HepG2 (cell line): ENCODE measurements at regions not wholly inside any gene's neighbourhood (a gene's known extent, or its start where the extent isn't known, plus 50 kb on each side); places are given as distances from the start of the nearest gene placed in this dataset.

Source experiments
- CREB1 ChIP-seq, 2 experiments: fragments of 450-650 bp in 1 of 2; IDR thresholded peaks; 2 replicates each; pipeline ENCODE4 v1.6.1; 2016 to 2017; ENCODE audit warnings: control low read depth in 1 of 2, mild to moderate bottlenecking in 1 of 2, missing compliant biosample characterization in 1 of 2, missing genetic modification characterization in 1 of 2
- ELF1 ChIP-seq: sonication (generic); formaldehyde crosslinking; IDR thresholded peaks from 2 replicates; pipeline ENCODE4 v1.4.0; 2020; ENCODE audit warnings: missing genetic modification reagents
- HOXA3 ChIP-seq: sonication (generic); formaldehyde crosslinking; IDR thresholded peaks from 2 replicates; pipeline ENCODE4 v1.5.0; 2020; ENCODE audit warnings: missing genetic modification reagents
- KMT2B ChIP-seq: IDR thresholded peaks from 2 replicates; pipeline ENCODE4 v1.6.1; 2016; ENCODE audit warnings: missing genetic modification reagents, missing compliant biosample characterization
- TF ChIP-seq, protein P1 (sequence below): IDR thresholded peaks from 2 replicates; pipeline ENCODE4 v1.6.1; 2016; ENCODE audit warnings: control low read depth

DNA sequence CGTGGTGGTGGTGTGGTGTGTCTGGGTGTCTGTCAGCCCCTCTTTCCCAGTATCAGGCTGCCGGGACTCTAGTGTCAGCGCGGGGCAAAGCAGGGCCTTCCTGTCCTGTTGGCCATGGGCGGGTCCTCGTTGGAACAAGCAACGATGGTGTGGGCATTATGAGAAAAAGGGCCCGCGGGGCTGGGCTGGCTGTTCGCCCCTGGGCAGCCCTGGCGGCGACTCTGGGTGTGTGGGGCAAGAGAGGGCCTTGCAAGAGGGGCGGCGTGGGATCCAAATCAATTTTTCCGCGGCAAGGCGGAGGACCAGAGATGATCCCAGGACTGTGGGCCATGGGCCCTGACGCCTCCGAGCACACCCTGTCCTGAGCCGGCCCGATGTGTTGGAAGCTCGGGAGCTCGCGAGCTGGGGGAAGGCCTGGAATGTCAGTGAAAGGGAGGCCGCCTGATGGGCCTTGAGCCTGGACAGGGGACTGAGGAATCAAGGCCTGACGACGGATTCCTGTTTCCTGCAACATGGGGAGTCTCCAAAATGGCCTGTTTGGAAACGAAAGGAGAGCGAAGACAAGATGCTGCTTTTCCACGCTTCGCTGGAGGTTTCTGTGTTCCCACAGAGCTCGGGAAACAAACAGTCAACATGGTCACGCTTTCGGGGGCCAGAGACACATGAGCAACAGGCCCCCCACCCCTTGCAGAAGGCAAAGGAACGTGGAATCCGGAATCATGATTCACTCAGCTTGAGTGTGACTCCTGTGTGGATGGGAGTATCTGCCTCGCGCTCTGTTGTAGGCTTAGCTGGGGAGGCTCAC, 364.7 kb upstream of the DEFB115 start:
- TF ChIP-seq CREB1 (IDR thresholded peaks at IDR 0.05) (no peak), CREB1 (CRISPR knock-in tag; IDR thresholded peaks at IDR 0.05) (no peak), HOXA3 (no peak), KMT2B (CRISPR knock-in tag) (no peak), ELF1 (CRISPR knock-in tag) (no peak)
- TF ChIP-seq, protein P1, sequence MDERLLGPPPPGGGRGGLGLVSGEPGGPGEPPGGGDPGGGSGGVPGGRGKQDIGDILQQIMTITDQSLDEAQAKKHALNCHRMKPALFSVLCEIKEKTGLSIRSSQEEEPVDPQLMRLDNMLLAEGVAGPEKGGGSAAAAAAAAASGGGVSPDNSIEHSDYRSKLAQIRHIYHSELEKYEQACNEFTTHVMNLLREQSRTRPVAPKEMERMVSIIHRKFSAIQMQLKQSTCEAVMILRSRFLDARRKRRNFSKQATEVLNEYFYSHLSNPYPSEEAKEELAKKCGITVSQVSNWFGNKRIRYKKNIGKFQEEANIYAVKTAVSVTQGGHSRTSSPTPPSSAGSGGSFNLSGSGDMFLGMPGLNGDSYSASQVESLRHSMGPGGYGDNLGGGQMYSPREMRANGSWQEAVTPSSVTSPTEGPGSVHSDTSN (CRISPR knock-in tag), result no peak
